K562 (cell line): ENCODE measurements at regions not wholly inside any gene's neighbourhood (a gene's known extent, or its start where the extent isn't known, plus 50 kb on each side); places are given as distances from the start of the nearest gene placed in this dataset.

Source experiments
- MAZ ChIP-seq, 2 experiments: fragments of 450-650 bp in 1 of 2; sonication (generic) in 1 of 2; formaldehyde crosslinking; IDR thresholded peaks in 1 of 2; conservative IDR thresholded peaks in 1 of 2; 2 replicates each; pipeline versions ENCODE4 v1.4.0 to v1.5.0; 2020; ENCODE audit warnings: mild to moderate bottlenecking in 1 of 2, missing genetic modification reagents in 1 of 2
- NR3C1 ChIP-seq: sonication (generic); formaldehyde crosslinking; IDR thresholded peaks from 2 replicates; pipeline ENCODE4 v1.8.1; 2022; ENCODE audit warnings: missing genetic modification reagents
- REST ChIP-seq, 2 experiments: fragments of 450-650 bp; formaldehyde crosslinking in 1 of 2; IDR thresholded peaks; 2 replicates each; pipeline versions ENCODE4 v1.4.0 to v1.6.1; 2014 to 2020; ENCODE audit warnings: mild to moderate bottlenecking in 2 of 2, borderline replicate concordance in 1 of 2, low read depth in 1 of 2
- RFX5 ChIP-seq: IDR thresholded peaks from 2 replicates; pipeline ENCODE4 v1.6.1; 2011; ENCODE audit warnings: low read depth, mild to moderate bottlenecking, improper control_type of control experiment, low read length
- SAP30 ChIP-seq: fragments of 200-600 bp; sonication (generic); IDR thresholded peaks from 2 replicates; pipeline ENCODE4 v1.6.1; 2012; ENCODE audit warnings: borderline replicate concordance, low read depth, mild to moderate bottlenecking, moderate library complexity, low read length, control low read depth, inconsistent platforms; ENCODE audit not compliant: insufficient read depth, poor library complexity, severe bottlenecking
- SPI1 ChIP-seq: IDR thresholded peaks from 2 replicates; pipeline ENCODE4 v1.6.1; 2011; ENCODE audit warnings: low read depth, low read length, control low read depth, borderline replicate concordance
- TEAD4 ChIP-seq, 2 experiments: sonication (generic) in 1 of 2; formaldehyde crosslinking in 1 of 2; IDR thresholded peaks; 2 replicates each; pipeline versions ENCODE4 v1.6.1 to v1.8.0; 2012 to 2022; ENCODE audit warnings: borderline replicate concordance in 1 of 2, inconsistent platforms in 1 of 2, low read length in 1 of 2, mild to moderate bottlenecking in 1 of 2, missing genetic modification reagents in 1 of 2
- ZNF511 ChIP-seq: sonication (generic); formaldehyde crosslinking; IDR thresholded peaks from 2 replicates; pipeline ENCODE4 v1.8.0; 2022; ENCODE audit warnings: mild to moderate bottlenecking, missing genetic modification reagents

- TF ChIP-seq SAP30 (no peak), RFX5 (no peak), REST (IDR thresholded peaks at IDR 0.05; ENCODE audit: borderline replicate concordance) (no peak), REST (CRISPR knock-in tag; IDR thresholded peaks at IDR 0.05; ENCODE audit: low read depth) (no peak), ZNF511 (CRISPR knock-in tag) (no peak), TEAD4 (IDR thresholded peaks at IDR 0.05; ENCODE audit: low read length) (no peak), TEAD4 (CRISPR knock-in tag; IDR thresholded peaks at IDR 0.05; ENCODE audit: borderline replicate concordance) (no peak), SPI1 (no peak), NR3C1 (CRISPR knock-in tag) (no peak), MAZ (CRISPR knock-in tag; conservative IDR thresholded peaks at IDR 0.05 in 1 of 2, IDR thresholded peaks at IDR 0.05 in 1 of 2) (no peak)
Measured at GRCh38 chr7:9981742-9982349, 991.8 kb upstream of the PHF14 start.
